PC-3 (cell line): ENCODE measurements at regions not wholly inside any gene's neighbourhood (a gene's known extent, or its start where the extent isn't known, plus 50 kb on each side); places are given as distances from the start of the nearest gene placed in this dataset.

Source experiments
- ATAC-seq: fragments of 200-7000 bp; cut with Tn5 transposase; 2 replicates; pipeline ENCODE4 v1.9.1; 2020; ENCODE audit warnings: mild to moderate bottlenecking, moderate library complexity
- BruUV-seq: library from RNA; stranded (reverse); fragments of 400-500 nt; replicated peaks from 2 replicates; lab custom pipeline; 2021; lab: Mats Ljungman, UMichigan
- CTCF ChIA-PET: fragments of 300-600 bp; sonication (Branson Sonifier 250); formaldehyde crosslinking; loops from one replicate; lab custom pipeline; 2022; ENCODE audit warnings: antibody characterized with exemption; lab: Charles Lee
- POLR2A ChIA-PET: fragments of 300-600 bp; sonication (Branson Sonifier 250); formaldehyde crosslinking; loops from one replicate; lab custom pipeline; 2022; ENCODE audit warnings: antibody characterized with exemption; ENCODE audit not compliant: unreplicated experiment; lab: Charles Lee
- DNase-seq: peaks from one replicate; pipeline ENCODE4 v3.0.0-alpha.2; 2015
- H2AFZ ChIP-seq: fragments of 300-600 bp; sonication (generic); 2 replicates; pipeline ENCODE4 v1.6.0; 2016; ENCODE audit warnings: antibody characterized with exemption, low read length
- H3F3A ChIP-seq: fragments of 300-600 bp; sonication (generic); one replicate; pipeline ENCODE4 v1.6.0; 2017; ENCODE audit warnings: antibody characterized with exemption, low read length, control low read depth, mild to moderate bottlenecking; ENCODE audit not compliant: unreplicated experiment
- H3K27ac ChIP-seq: fragments of 300-600 bp; sonication (generic); 2 replicates; pipeline ENCODE4 v1.5.1; 2016; ENCODE audit warnings: mild to moderate bottlenecking, low read length
- H3K27me3 ChIP-seq: fragments of 300-600 bp; sonication (generic); 2 replicates; pipeline ENCODE4 v1.6.1; 2016; ENCODE audit warnings: low read length, mixed read lengths
- H3K36me3 ChIP-seq: fragments of 300-600 bp; sonication (generic); 2 replicates; pipeline ENCODE4 v1.6.1; 2016; ENCODE audit warnings: low read depth, mixed run types, low read length, mixed read lengths
- H3K4me1 ChIP-seq: fragments of 300-600 bp; sonication (generic); 2 replicates; pipeline ENCODE4 v1.5.1; 2016; ENCODE audit warnings: low read length; ENCODE audit not compliant: insufficient read depth
- H3K4me2 ChIP-seq: fragments of 300-600 bp; sonication (generic); 2 replicates; pipeline ENCODE4 v1.6.0; 2016; ENCODE audit warnings: low read length
- H3K4me3 ChIP-seq: fragments of 300-600 bp; sonication (generic); 2 replicates; pipeline ENCODE4 v1.5.1; 2016; ENCODE audit warnings: mild to moderate bottlenecking, low read length, mixed read lengths
- H3K79me2 ChIP-seq: fragments of 300-600 bp; sonication (generic); 2 replicates; pipeline ENCODE4 v1.6.1; 2017; ENCODE audit warnings: low read length, mixed read lengths
- H3K9ac ChIP-seq: fragments of 300-600 bp; sonication (generic); 2 replicates; pipeline ENCODE4 v1.6.0; 2016; ENCODE audit warnings: mild to moderate bottlenecking, low read length
- H3K9me2 ChIP-seq: fragments of 300-600 bp; sonication (generic); replicated peaks from 2 replicates; pipeline ENCODE4 v1.6.1; 2016; ENCODE audit warnings: mixed run types, low read length, mixed read lengths
- H3K9me3 ChIP-seq: fragments of 300-600 bp; sonication (generic); 2 replicates; pipeline ENCODE4 v1.6.1; 2016; ENCODE audit warnings: low read length, mixed read lengths
- H4K20me1 ChIP-seq: fragments of 300-600 bp; sonication (generic); 2 replicates; pipeline ENCODE4 v1.6.1; 2016; ENCODE audit warnings: low read length, mixed read lengths
- CTCF ChIP-seq: fragments of 300-600 bp; sonication (generic); conservative IDR thresholded peaks from 2 replicates; pipeline ENCODE4 v1.5.1; 2017; ENCODE audit warnings: antibody characterized with exemption, low read depth, mild to moderate bottlenecking, low read length
- EZH2 ChIP-seq: fragments of 300-600 bp; sonication (generic); IDR thresholded peaks from one replicate; pipeline ENCODE4 v1.6.1; 2017; ENCODE audit warnings: antibody characterized with exemption, mild to moderate bottlenecking, low read length; ENCODE audit not compliant: unreplicated experiment
- EZH2phosphoT487 ChIP-seq: fragments of 300-600 bp; sonication (generic); IDR thresholded peaks from 2 replicates; pipeline ENCODE4 v1.6.1; 2018; ENCODE audit warnings: mild to moderate bottlenecking, antibody characterized with exemption, low read length, borderline replicate concordance
- intact Hi-C: fragments of 100-400 bp; cut with micrococcal nuclease; formaldehyde crosslinking; loops from 2 replicates; pipeline ENCODE4 v1.9.0; 2023

- H3K9me2 ChIP-seq = no peaks in the 10 kb centered on the region
- no peak overlapping the region for H3K27ac ChIP-seq
- no peaks in the 10 kb centered on the region for H3K79me2 ChIP-seq
- no peak overlapping the region for H2AFZ ChIP-seq
- H4K20me1 ChIP-seq = no peaks in the 10 kb centered on the region
- BruUV-seq = no TSS peak
- TF ChIP-seq CTCF = no peak
- no peaks in the 10 kb centered on the region for H3K4me1 ChIP-seq
- CTCF ChIA-PET = no interaction called here
- H3F3A ChIP-seq = no peaks in the 10 kb centered on the region
- H3K27me3 ChIP-seq = peaks cover 80% of the 10 kb centered on the region
- POLR2A ChIA-PET = no interaction called here
- no peak overlapping the region for H3K9ac ChIP-seq
- no peak overlapping the region for H3K4me2 ChIP-seq
- H3K9me3 ChIP-seq = no peaks in the 10 kb centered on the region
- DNase-seq (no peak), ATAC-seq (no peak)
- H3K4me3 ChIP-seq = no peak overlapping the region
- intact Hi-C loops = no loop called here
- no peaks in the 10 kb centered on the region for H3K36me3 ChIP-seq
Measured at GRCh38 chr20:5376228-5376627, 59.5 kb upstream of the PROKR2 start.

GRCh38 chr20:5374171-5374570, 57.4 kb upstream of the PROKR2 start:
- Histone ChIP-seq H3K27me3 (peaks cover 93% of the 10 kb centered on the region), H3K79me2 (no peaks in the 10 kb centered on the region), H3K9me3 (no peaks in the 10 kb centered on the region), H2AFZ (no peak overlapping the region), H3F3A (no peaks in the 10 kb centered on the region), H3K36me3 (no peaks in the 10 kb centered on the region), H3K4me1 (no peaks in the 10 kb centered on the region), H3K27ac (no peak overlapping the region), H3K9me2 (no peaks in the 10 kb centered on the region), H3K9ac (no peak overlapping the region), H3K4me2 (no peak overlapping the region), H4K20me1 (no peaks in the 10 kb centered on the region), H3K4me3 (no peak overlapping the region)
- ChIA-PET POLR2A (no interaction called here), CTCF (no interaction called here)
- no TSS peak for BruUV-seq
- ATAC-seq = no peak
- intact Hi-C loops = no loop called here
- TF ChIP-seq EZH2phosphoT487 = no peak
- TF ChIP-seq EZH2 = no peak
- TF ChIP-seq CTCF = no peak
- DNase-seq = no peak

- DNase-seq (no peak), ATAC-seq (no peak)
- POLR2A ChIA-PET = no interaction called here
- intact Hi-C loops = no loop called here
- no peaks in the 10 kb centered on the region for H3K79me2 ChIP-seq
- BruUV-seq = no TSS peak
- no peak overlapping the region for H3K4me2 ChIP-seq
- CTCF ChIA-PET = interaction anchor here (0.7 kb wide), 1 partner anchor 166 kb away, joined by 9 read pairs; no protein-coding TSS in a partner anchor
- H3K9me3 ChIP-seq = no peaks in the 10 kb centered on the region
- H3K9ac ChIP-seq = no peak overlapping the region
- no peak overlapping the region for H2AFZ ChIP-seq
- no peak overlapping the region for H3K4me3 ChIP-seq
- H4K20me1 ChIP-seq = no peaks in the 10 kb centered on the region
- no peaks in the 10 kb centered on the region for H3K9me2 ChIP-seq
- H3K27me3 ChIP-seq = peaks cover 91% of the 10 kb centered on the region
- H3K27ac ChIP-seq = no peak overlapping the region
- no peaks in the 10 kb centered on the region for H3F3A ChIP-seq
- TF ChIP-seq EZH2 = no peak
- no peak for TF ChIP-seq EZH2phosphoT487
- no peak for TF ChIP-seq CTCF
- H3K36me3 ChIP-seq = no peaks in the 10 kb centered on the region
- H3K4me1 ChIP-seq = no peaks in the 10 kb centered on the region
Measured at GRCh38 chr20:5372371-5372770, 55.6 kb upstream of the PROKR2 start.
